Glutamatergic neuron (in vitro differentiated cells): ENCODE measurements at regions not wholly inside any gene's neighbourhood (a gene's known extent, or its start where the extent isn't known, plus 50 kb on each side); places are given as distances from the start of the nearest gene placed in this dataset.
A peak's percentile ranks its signal among the peaks of the same experiment; 100 is the strongest.

Experiments
- DNase-seq: peaks from one replicate; pipeline ENCODE4 v3.0.0; 2022
- H3K27ac Mint-ChIP-seq: one replicate; pipeline ENCODE4 v1.8.0; 2020; ENCODE audit warnings: mild to moderate bottlenecking, mixed read lengths, inconsistent platforms; ENCODE audit not compliant: unreplicated experiment
- H3K27me3 Mint-ChIP-seq: one replicate; pipeline ENCODE4 v1.8.0; 2020; ENCODE audit warnings: mild to moderate bottlenecking, moderate library complexity, mixed read lengths, inconsistent platforms; ENCODE audit not compliant: unreplicated experiment
- H3K36me3 Mint-ChIP-seq: one replicate; pipeline ENCODE4 v1.8.0; 2020; ENCODE audit warnings: mild to moderate bottlenecking, mixed read lengths, inconsistent platforms; ENCODE audit not compliant: unreplicated experiment
- H3K4me1 Mint-ChIP-seq: one replicate; pipeline ENCODE4 v1.8.0; 2020; ENCODE audit warnings: mild to moderate bottlenecking, low read depth, mixed read lengths, inconsistent platforms; ENCODE audit not compliant: unreplicated experiment
- H3K4me3 Mint-ChIP-seq: one replicate; pipeline ENCODE4 v1.8.0; 2020; ENCODE audit warnings: mild to moderate bottlenecking, mixed read lengths, inconsistent platforms; ENCODE audit not compliant: unreplicated experiment
- H3K9me3 Mint-ChIP-seq: one replicate; pipeline ENCODE4 v1.8.0; 2020; ENCODE audit warnings: mild to moderate bottlenecking, moderate library complexity, mixed read lengths, inconsistent platforms; ENCODE audit not compliant: unreplicated experiment
- CTCF ChIP-seq: fragments of 200-600 bp; sonication (generic); IDR thresholded peaks from one replicate; pipeline ENCODE4 v1.5.0; 2021; ENCODE audit not compliant: partially characterized antibody, unreplicated experiment

GRCh38 chr18:29960539-29960938, 1082.0 kb downstream of the DSC3 start:
- H3K27me3 Mint-ChIP-seq = peaks cover 2% of the 10 kb centered on the region
- no peak overlapping the region for H3K27ac Mint-ChIP-seq
- TF ChIP-seq CTCF = no peak
- H3K36me3 Mint-ChIP-seq = no peaks in the 10 kb centered on the region
- DNase-seq = no peak
- no peak overlapping the region for H3K4me3 Mint-ChIP-seq
- H3K4me1 Mint-ChIP-seq = no peaks in the 10 kb centered on the region
- no peaks in the 10 kb centered on the region for H3K9me3 Mint-ChIP-seq

- Mint-ChIP-seq H3K27me3 (no peaks in the 10 kb centered on the region), H3K9me3 (no peaks in the 10 kb centered on the region), H3K27ac (no peak overlapping the region), H3K36me3 (no peaks in the 10 kb centered on the region), H3K4me1 (no peaks in the 10 kb centered on the region), H3K4me3 (no peak overlapping the region)
- DNase-seq = no peak
- TF ChIP-seq CTCF = no peak
Observed at GRCh38 chr18:29930231-29930630, 1112.3 kb downstream of the DSC3 start.

GRCh38 chr18:29928081-29928480, 1114.5 kb downstream of the DSC3 start:
- Mint-ChIP-seq H3K4me3 (no peak overlapping the region), H3K4me1 (no peaks in the 10 kb centered on the region), H3K27me3 (no peaks in the 10 kb centered on the region), H3K27ac (no peak overlapping the region), H3K9me3 (no peaks in the 10 kb centered on the region), H3K36me3 (no peaks in the 10 kb centered on the region)
- no peak for TF ChIP-seq CTCF
- no peak for DNase-seq

- no peaks in the 10 kb centered on the region for H3K27me3 Mint-ChIP-seq
- DNase-seq = no peak
- H3K36me3 Mint-ChIP-seq = no peaks in the 10 kb centered on the region
- peaks cover 4% of the 10 kb centered on the region for H3K4me1 Mint-ChIP-seq
- no peaks in the 10 kb centered on the region for H3K9me3 Mint-ChIP-seq
- TF ChIP-seq CTCF = no peak
- H3K4me3 Mint-ChIP-seq = no peak overlapping the region
- H3K27ac Mint-ChIP-seq = no peak overlapping the region
Observed at GRCh38 chr18:29925566-29925965, 1117.0 kb downstream of the DSC3 start.

GRCh38 chr18:29912351-29912750, 1130.2 kb downstream of the DSC3 start:
- Mint-ChIP-seq H3K9me3 (no peaks in the 10 kb centered on the region), H3K36me3 (peaks cover 9% of the 10 kb centered on the region), H3K27me3 (no peaks in the 10 kb centered on the region), H3K4me1 (peaks cover 16% of the 10 kb centered on the region), H3K4me3 (no peak overlapping the region), H3K27ac (peak overlapping the region; percentile 56)
- no peak for TF ChIP-seq CTCF
- DNase-seq = peak; percentile 29
